Transverse colon (tissue), 4 donors: ENCODE measurements at regions not wholly inside any gene's neighbourhood (a gene's known extent, or its start where the extent isn't known, plus 50 kb on each side); places are given as distances from the start of the nearest gene placed in this dataset.

Source experiments
- DNase-seq: peaks from one replicate; pipeline ENCODE4 v3.0.0-alpha.2; 2019
- H3K27ac ChIP-seq, 4 donors: fragments of 200-600 bp; sonication (generic); 2 replicates each; pipeline ENCODE4 v1.5.1; 2016 to 2018; ENCODE audit warnings: inconsistent platforms in 4 of 4
- H3K27me3 ChIP-seq: fragments of 200-600 bp; sonication (generic); 2 replicates; pipeline ENCODE4 v1.5.1; 2017; ENCODE audit warnings: inconsistent platforms
- H3K36me3 ChIP-seq, 4 donors: fragments of 200-600 bp; sonication (generic); 2 replicates each; pipeline ENCODE4 v1.5.1; 2017 to 2019; ENCODE audit warnings: inconsistent platforms in 4 of 4
- H3K4me1 ChIP-seq, 4 donors: fragments of 200-600 bp; sonication (generic); 2 replicates each; pipeline ENCODE4 v1.5.1; 2017 to 2020; ENCODE audit warnings: inconsistent platforms in 4 of 4
- H3K4me3 ChIP-seq, 4 donors: fragments of 200-600 bp; sonication (generic); 1 replicate in 1 of 4; 2 replicates in 3 of 4; pipeline versions ENCODE4 v1.5.1 to v1.6.1; 2017 to 2019; ENCODE audit warnings: inconsistent platforms in 4 of 4
- H3K9me3 ChIP-seq, 2 donors: fragments of 200-600 bp; sonication (generic); 2 replicates each; pipeline ENCODE4 v1.5.1; 2017 to 2019; ENCODE audit warnings: inconsistent platforms in 2 of 2
- CTCF ChIP-seq, 5 experiments: fragments of 200-600 bp in 3 of 5; fragments of 450-650 bp in 2 of 5; sonication (generic) in 3 of 5; IDR thresholded peaks; 1 replicate in 2 of 5; 2 replicates in 3 of 5; pipeline ENCODE4 v1.5.1; 2016 to 2017; ENCODE audit warnings: antibody characterized with exemption in 5 of 5, inconsistent platforms in 3 of 5, mild to moderate bottlenecking in 2 of 5, moderate library complexity in 1 of 5
- EP300 ChIP-seq: sonication (generic); formaldehyde crosslinking; IDR thresholded peaks from one replicate; pipeline ENCODE4 v1.6.1; 2017; ENCODE audit warnings: antibody characterized with exemption, low read depth
- POLR2A ChIP-seq: fragments of 450-650 bp; IDR thresholded peaks from one replicate; pipeline ENCODE4 v1.6.1; 2016; ENCODE audit warnings: antibody characterized with exemption, mild to moderate bottlenecking, moderate library complexity
- POLR2AphosphoS5 ChIP-seq, 3 donors: sonication (generic); formaldehyde crosslinking; IDR thresholded peaks; one replicate each; pipeline ENCODE4 v1.6.1; 2016; ENCODE audit warnings: antibody characterized with exemption in 3 of 3
- WGBS, 2 donors: methylation state at CpG; one replicate each; pipeline ENCODE4 v1.1.5; 2018; ENCODE audit warnings: low coverage in 1 of 2; 5-methylcytosine and 5-hydroxymethylcytosine counted together
- in situ Hi-C, 4 donors: fragments of 200-750 bp; cut with MboI; loops; one replicate each; pipeline versions ENCODE4 v1.15.0 to v1.15.1; 2017; ENCODE audit warnings: low sequenced_read_pairs in 3 of 4, low pct_ligation_motif_present in 1 of 4, low pct_unique_long_range_greater_than_20kb in 1 of 4
- intact Hi-C: fragments of 100-400 bp; cut with DNase I; formaldehyde crosslinking; loops from one replicate; pipeline ENCODE4 v1.15.1; 2023; ENCODE audit warnings: low total_unique reads

- intact Hi-C loops (no loop called here), in situ Hi-C loops (loop anchor here in 1 of 4 donors (25.0 kb wide), 2 partner anchors 885 to 1085 kb away; no protein-coding TSS in a partner anchor)
- WGBS, 2 donors: 50 to 90% methylated on average over 1 of the region's 1 CpG
- H3K36me3 ChIP-seq: no peaks in the 10 kb centered on the region
- H3K9me3 ChIP-seq: no peaks in the 10 kb centered on the region
- H3K27me3 ChIP-seq: no peaks in the 10 kb centered on the region
- DNase-seq: no peak
- H3K4me3 ChIP-seq: no peak overlapping the region
- H3K4me1 ChIP-seq: peaks cover 0 to 4% (median 0%) of the 10 kb centered on the region in 4 donors
- no peak overlapping the region for H3K27ac ChIP-seq
- TF ChIP-seq CTCF (IDR thresholded peaks at IDR 0.05): no peak
- no peak for TF ChIP-seq POLR2A
- no peak for TF ChIP-seq EP300
- TF ChIP-seq POLR2AphosphoS5 (IDR thresholded peaks at IDR 0.05): no peak
These were observed 589.8 kb downstream of the RNF144B start for GRCh38 chr6:18976966-18977365.

GRCh38 chr6:18978337-18979128, 591.4 kb downstream of the RNF144B start:
- no peak for DNase-seq
- in situ Hi-C loops: loop anchor here in 1 of 4 donors (25.0 kb wide), 2 partner anchors 884 to 1084 kb away; no protein-coding TSS in a partner anchor
- TF ChIP-seq POLR2AphosphoS5 (IDR thresholded peaks at IDR 0.05) (no peak), POLR2A (no peak), CTCF (IDR thresholded peaks at IDR 0.05) (no peak), EP300 (no peak)
- no peaks in the 10 kb centered on the region for H3K36me3 ChIP-seq
- WGBS, 2 donors: 42 to 52% methylated on average over 3 of the region's 3 CpGs
- H3K27me3 ChIP-seq: no peaks in the 10 kb centered on the region
- peaks cover 0 to 4% (median 0%) of the 10 kb centered on the region in 4 donors for H3K4me1 ChIP-seq
- intact Hi-C loops: no loop called here
- H3K9me3 ChIP-seq: no peaks in the 10 kb centered on the region
- H3K4me3 ChIP-seq: no peak overlapping the region
- H3K27ac ChIP-seq: peak overlapping the region in 1 of 4 donors; percentile 30

- H3K9me3 ChIP-seq: no peaks in the 10 kb centered on the region
- peaks cover 0 to 2% (median 0%) of the 10 kb centered on the region in 4 donors for H3K4me1 ChIP-seq
- intact Hi-C loops: no loop called here
- in situ Hi-C loops: loop anchor here in 1 of 4 donors (25.0 kb wide), 2 partner anchors 877 to 1077 kb away; no protein-coding TSS in a partner anchor
- DNase-seq: no peak
- no peaks in the 10 kb centered on the region for H3K36me3 ChIP-seq
- H3K27ac ChIP-seq: no peak overlapping the region
- TF ChIP-seq EP300 (no peak), POLR2AphosphoS5 (IDR thresholded peaks at IDR 0.05) (no peak), POLR2A (no peak), CTCF (IDR thresholded peaks at IDR 0.05) (no peak)
- 78 to 86% methylated on average over 4 to 8 of the region's 8 CpGs for WGBS, 2 donors
- no peak overlapping the region for H3K4me3 ChIP-seq
- no peaks in the 10 kb centered on the region for H3K27me3 ChIP-seq
These were observed 597.9 kb downstream of the RNF144B start for GRCh38 chr6:18985061-18985460.

- no peaks in the 10 kb centered on the region for H3K9me3 ChIP-seq
- no peak overlapping the region for H3K27ac ChIP-seq
- no peaks in the 10 kb centered on the region for H3K27me3 ChIP-seq
- intact Hi-C loops: no loop called here
- in situ Hi-C loops: loop anchor here in 1 of 4 donors (25.0 kb wide), 2 partner anchors 876 to 1076 kb away; no protein-coding TSS in a partner anchor
- no peak for DNase-seq
- H3K4me3 ChIP-seq: no peak overlapping the region
- no peaks in the 10 kb centered on the region for H3K36me3 ChIP-seq
- WGBS, 2 donors: 68 to 81% methylated on average over 2 of the region's 2 CpGs
- peaks cover 0 to 7% (median 0%) of the 10 kb centered on the region in 4 donors for H3K4me1 ChIP-seq
- no peak for TF ChIP-seq POLR2AphosphoS5 (IDR thresholded peaks at IDR 0.05)
- no peak for TF ChIP-seq POLR2A
These were observed 598.8 kb downstream of the RNF144B start for GRCh38 chr6:18985996-18986395.
